GM19397 (cell line): ENCODE measurements at regions not wholly inside any gene's neighbourhood (a gene's known extent, or its start where the extent isn't known, plus 50 kb on each side); places are given as distances from the start of the nearest gene placed in this dataset.
A peak's percentile ranks its signal among the peaks of the same experiment; 100 is the strongest.

Experiments used
- ATAC-seq: cut with Tn5 transposase; IDR thresholded peaks from one replicate; pipeline ENCODE4 v1.9.1; 2021; ENCODE audit warnings: mild to moderate bottlenecking, moderate library complexity; ENCODE audit not compliant: unreplicated experiment

GRCh38 chr4:126779001-126779400 is 853.8 kb upstream of the INTU start:
- no peak for ATAC-seq

GRCh38 chr4:126779436-126780166 is 853.2 kb upstream of the INTU start:
- ATAC-seq = no peak

- no peak for ATAC-seq
These were observed 849.6 kb upstream of the INTU start for GRCh38 chr4:126783191-126783590.

GRCh38 chr4:126784966-126785580 is 847.7 kb upstream of the INTU start:
- ATAC-seq = no peak

DNA sequence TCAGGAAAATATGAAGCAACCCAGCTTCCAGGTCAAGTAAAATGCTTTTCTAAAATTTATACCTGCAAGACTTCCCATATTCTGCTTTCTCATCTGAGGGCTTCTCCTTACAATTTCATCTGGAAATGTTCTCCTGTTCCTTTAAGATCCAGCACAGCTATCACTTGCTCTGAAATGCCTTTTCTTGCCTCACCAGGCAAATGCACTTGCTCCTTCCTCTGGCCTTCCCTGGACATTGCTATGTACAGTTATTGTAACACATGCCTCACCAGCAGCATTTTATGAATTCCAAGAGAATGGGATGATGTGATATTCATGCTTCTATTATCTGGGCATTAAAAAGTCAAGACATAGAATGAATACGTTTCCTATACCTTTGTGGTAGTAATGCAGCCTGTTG is 842.1 kb upstream of the INTU start:
- no peak for ATAC-seq

GRCh38 chr4:126794363-126794762 is 838.4 kb upstream of the INTU start:
- no peak for ATAC-seq

DNA sequence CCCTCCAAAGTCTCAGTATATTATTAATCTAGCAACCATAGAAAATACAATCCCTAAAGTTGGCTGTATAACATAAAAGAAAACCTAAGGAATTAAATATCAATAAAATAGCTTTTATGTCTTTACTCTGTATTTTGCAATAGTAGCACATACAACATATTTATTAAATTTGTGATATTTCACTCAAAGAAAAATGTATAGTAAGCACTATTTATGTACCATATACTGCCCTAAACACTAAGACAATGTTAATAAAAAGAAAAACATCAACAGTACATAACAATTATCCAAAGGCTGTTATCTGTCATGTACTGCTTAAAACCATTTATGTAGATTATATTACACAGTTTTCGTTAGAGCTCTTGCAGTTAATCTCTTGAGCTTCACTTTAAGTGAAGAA is 834.5 kb upstream of the INTU start:
- ATAC-seq = no peak

- no peak for ATAC-seq
These were observed 833.3 kb upstream of the INTU start for GRCh38 chr4:126799416-126799815.

GRCh38 chr4:126799971-126800574 is 832.7 kb upstream of the INTU start:
- ATAC-seq = no peak

DNA sequence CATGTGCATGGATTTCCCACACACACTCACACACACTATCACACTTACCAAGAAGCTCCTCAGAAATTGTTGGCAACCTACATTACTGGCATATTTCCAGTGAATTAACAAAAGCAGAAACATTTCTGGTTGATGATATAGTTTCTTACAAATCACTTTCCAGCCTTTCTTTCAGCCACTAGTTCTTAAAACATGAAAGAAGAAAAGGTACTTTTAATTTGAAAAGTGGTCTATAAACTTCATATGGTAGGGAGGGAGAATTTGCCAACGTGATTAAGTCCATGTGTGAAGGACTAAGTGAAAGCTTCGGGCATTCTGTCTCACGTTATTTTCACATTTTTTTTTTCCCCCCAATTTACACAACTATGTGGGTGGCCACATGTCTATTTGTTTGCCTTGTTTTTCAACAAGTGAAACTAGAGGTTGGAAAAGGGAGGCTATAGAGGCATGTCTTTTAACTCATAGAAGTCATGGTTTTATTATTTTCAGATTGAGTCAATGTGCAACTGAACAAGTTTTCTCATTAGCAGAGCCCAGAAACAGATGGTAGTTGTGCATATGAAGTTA is 832.1 kb upstream of the INTU start:
- no peak for ATAC-seq

DNA sequence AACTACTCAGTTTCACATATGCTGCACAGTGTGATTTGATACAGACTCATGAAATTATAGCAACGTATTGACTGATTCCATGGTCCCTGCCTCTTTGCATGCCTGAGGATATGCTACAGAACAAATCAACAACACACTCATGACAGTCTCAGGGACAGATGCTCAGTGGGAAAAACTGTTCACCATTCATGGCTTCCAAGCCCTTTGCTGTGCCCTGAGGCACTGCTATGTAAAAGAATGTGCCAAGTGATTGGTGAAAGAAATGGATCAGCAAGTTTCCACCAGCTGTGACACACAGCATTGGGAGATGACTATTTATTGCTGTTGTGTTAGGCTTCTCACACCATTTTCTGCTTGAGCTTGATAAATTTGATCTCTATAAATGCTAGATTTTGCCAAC is 825.6 kb upstream of the INTU start:
- no peak for ATAC-seq

DNA sequence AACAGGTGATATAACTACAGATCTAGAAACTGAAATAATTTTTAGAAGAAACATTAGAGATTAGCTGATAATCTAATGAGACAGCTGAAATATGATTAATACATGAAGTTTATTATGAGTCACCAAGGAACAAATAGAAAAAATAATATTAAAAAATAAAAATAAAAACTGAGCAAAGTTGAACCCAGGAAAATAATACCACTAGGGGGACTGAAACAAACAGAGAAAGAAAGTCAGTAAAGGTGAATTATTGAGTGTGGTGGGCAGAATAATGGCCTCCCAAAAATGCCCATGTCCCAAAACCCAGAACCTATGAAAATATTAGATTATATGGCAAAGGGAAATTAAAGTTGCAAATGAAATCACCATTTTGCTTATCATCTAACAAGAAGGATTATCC is 820.7 kb upstream of the INTU start:
- no peak for ATAC-seq

- no peak for ATAC-seq
These were observed 812.1 kb upstream of the INTU start for GRCh38 chr4:126820631-126821030.

GRCh38 chr4:126821152-126821551 is 811.6 kb upstream of the INTU start:
- no peak for ATAC-seq

- ATAC-seq = no peak
These were observed 807.7 kb upstream of the INTU start for GRCh38 chr4:126825083-126825482.

GRCh38 chr4:126827669-126828068 is 805.1 kb upstream of the INTU start:
- ATAC-seq = no peak

DNA sequence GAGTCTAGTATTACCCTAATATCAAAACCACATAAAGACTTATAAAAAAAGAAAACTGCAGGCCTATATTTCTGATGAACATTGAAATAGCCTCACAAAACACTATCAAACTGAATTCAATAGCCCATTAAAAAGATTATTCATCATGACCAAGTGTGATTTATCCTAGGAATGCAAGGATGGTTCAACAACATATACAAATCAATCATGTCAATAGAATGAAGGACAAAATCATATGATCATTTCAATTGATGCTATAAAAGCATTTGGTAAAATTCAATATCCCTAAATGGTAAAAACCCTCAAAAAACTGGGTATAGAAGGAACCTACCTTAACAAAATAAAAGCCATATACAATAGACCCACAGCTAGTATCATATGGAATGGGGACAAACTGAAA is 797.9 kb upstream of the INTU start:
- ATAC-seq = no peak

- no peak for ATAC-seq
These were observed 793.6 kb upstream of the INTU start for GRCh38 chr4:126838941-126839679.

DNA sequence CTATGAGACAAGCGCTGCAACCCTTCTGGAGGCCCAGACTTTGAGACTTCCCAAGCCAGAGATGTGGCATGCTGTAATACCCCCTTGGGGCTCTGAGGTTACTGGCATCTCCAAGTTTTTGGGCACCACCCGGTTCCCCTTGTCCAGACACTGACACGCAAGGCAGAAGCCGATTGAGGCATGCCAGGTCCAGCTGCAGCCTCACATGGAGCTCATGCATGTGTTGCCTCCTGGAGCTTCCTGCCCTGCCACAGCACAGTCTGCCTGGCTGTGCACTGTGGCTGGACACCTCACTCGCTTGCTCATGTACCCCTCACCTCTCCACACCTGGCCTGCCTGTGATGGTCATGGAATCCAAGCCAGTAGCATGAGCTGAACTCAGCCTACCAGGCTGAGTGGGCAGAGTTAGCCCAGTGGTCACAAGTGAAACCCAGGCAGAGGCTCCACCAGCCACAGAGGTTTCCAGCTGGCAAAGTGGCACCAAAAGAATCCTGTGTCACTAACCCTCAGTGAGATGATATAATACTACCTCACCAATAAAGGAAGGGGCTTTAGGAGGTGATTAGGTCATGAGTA is 789.2 kb upstream of the INTU start:
- ATAC-seq = no peak

DNA sequence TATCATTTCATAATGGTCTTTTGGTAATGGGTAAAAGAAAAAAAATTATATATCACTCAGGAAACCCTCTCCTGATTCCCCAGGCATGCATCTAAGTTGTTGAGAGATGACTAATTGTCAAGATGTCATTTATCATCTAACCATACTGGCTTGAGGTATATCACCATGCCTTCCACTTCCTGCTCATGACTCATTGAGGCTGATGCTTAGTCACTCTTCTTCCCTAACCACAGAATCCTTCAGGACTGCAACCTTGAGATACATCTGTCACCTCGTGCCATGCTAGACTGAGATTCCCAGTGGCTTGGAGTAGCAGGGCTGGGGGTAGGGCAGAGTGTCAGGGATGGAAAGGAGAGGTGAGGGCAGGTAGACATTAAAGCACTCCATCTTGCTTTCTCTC is 782.5 kb upstream of the INTU start:
- ATAC-seq = peak; percentile 64

DNA sequence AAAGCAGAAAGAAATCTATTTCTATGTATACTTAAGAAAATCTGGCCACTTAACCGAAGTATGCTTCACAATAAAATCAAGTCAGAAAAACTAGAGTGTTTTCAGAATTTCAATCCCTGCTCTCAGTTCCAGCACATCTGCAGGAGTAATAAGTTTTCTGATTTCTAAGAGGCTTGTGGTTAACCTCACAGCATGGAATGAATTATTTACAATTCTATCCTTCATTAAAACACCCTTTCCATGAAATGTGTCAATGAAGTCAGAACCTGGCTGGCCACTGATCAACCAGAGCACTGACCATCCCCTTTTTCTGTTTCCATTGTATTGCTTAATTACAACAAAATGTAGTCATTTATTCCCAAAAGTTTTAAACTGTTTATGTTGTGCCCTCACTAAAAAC is 781.4 kb upstream of the INTU start:
- ATAC-seq = no peak
